H1 (cell line): ENCODE measurements at regions not wholly inside any gene's neighbourhood (a gene's known extent, or its start where the extent isn't known, plus 50 kb on each side); places are given as distances from the start of the nearest gene placed in this dataset.

Experiments
- CTCF ChIA-PET: fragments of 300-600 bp; sonication (Branson Sonifier 250); formaldehyde crosslinking; loops from one replicate; lab custom pipeline; 2021; ENCODE audit not compliant: partially characterized antibody; lab: Charles Lee
- POLR2A ChIA-PET: fragments of 300-600 bp; sonication (Branson Sonifier 250); formaldehyde crosslinking; loops from one replicate; lab custom pipeline; 2021; ENCODE audit warnings: inconsistent platforms; ENCODE audit not compliant: partially characterized antibody; lab: Charles Lee
- DNase-seq, 2 experiments: peaks; one replicate each; pipeline versions ENCODE4 v3.0.0 to v3.0.0-alpha.2; 2010 to 2022; ENCODE audit warnings: low spot score in 2 of 2, low read depth in 1 of 2, mixed read lengths in 1 of 2
- FAIRE-seq: peaks from 2 replicates; lab custom pipeline; 2011; peaks lifted over from hg19 to GRCh38; lab: Jason Lieb, UNC
- H2AFZ ChIP-seq: 2 replicates; pipeline ENCODE4 v1.8.1; 2012; ENCODE audit warnings: low read length, inconsistent platforms
- H2AK5ac ChIP-seq: 2 replicates; pipeline ENCODE4 v1.6.1; 2013; ENCODE audit warnings: low read depth, low read length
- H2BK120ac ChIP-seq: replicated peaks from 2 replicates; pipeline ENCODE3; 2013; ENCODE audit warnings: low read depth, low read length, inconsistent platforms
- H2BK12ac ChIP-seq: 2 replicates; pipeline ENCODE4 v1.6.1; 2013; ENCODE audit warnings: low read depth, low read length
- H2BK15ac ChIP-seq: 2 replicates; pipeline ENCODE4 v1.6.1; 2013; ENCODE audit warnings: low read length
- H2BK20ac ChIP-seq: 2 replicates; pipeline ENCODE4 v1.6.1; 2013; ENCODE audit warnings: low read length
- H2BK5ac ChIP-seq: 2 replicates; pipeline ENCODE4 v1.6.1; 2013; ENCODE audit warnings: low read depth, low read length
- H3K14ac ChIP-seq: 2 replicates; pipeline ENCODE4 v1.6.1; 2013; ENCODE audit warnings: inconsistent platforms; ENCODE audit not compliant: insufficient read length
- H3K18ac ChIP-seq: 2 replicates; pipeline ENCODE4 v1.6.1; 2013; ENCODE audit warnings: low read length; ENCODE audit errors: extremely low read depth
- H3K23ac ChIP-seq: 2 replicates; pipeline ENCODE4 v1.6.1; 2013; ENCODE audit warnings: inconsistent platforms; ENCODE audit not compliant: insufficient read length
- H3K23me2 ChIP-seq: 2 replicates; pipeline ENCODE4 v1.6.1; 2013; ENCODE audit warnings: low read depth, low read length
- H3K27ac ChIP-seq: 2 replicates; pipeline ENCODE4 v1.6.1; 2011; ENCODE audit warnings: low read depth, low read length, inconsistent platforms
- H3K27me3 ChIP-seq, 4 experiments: replicated peaks in 1 of 4; 1 replicate in 1 of 4; 2 replicates in 3 of 4; pipeline versions ENCODE4 v1.6.1 to v1.8.1; 2011 to 2013; ENCODE audit warnings: low read length in 3 of 4, mild to moderate bottlenecking in 3 of 4, inconsistent platforms in 2 of 4, mixed read lengths in 2 of 4, moderate library complexity in 1 of 4; ENCODE audit not compliant: control insufficient read depth in 3 of 4, insufficient read depth in 3 of 4; ENCODE audit errors: extremely low read depth in 1 of 4
- H3K36me3 ChIP-seq, 4 experiments: 2 replicates each; pipeline versions ENCODE4 v1.6.1 to v1.8.1; 2011 to 2013; ENCODE audit warnings: mild to moderate bottlenecking in 4 of 4, low read length in 3 of 4, moderate library complexity in 2 of 4, control low read depth in 1 of 4, inconsistent platforms in 1 of 4; ENCODE audit not compliant: insufficient read depth in 4 of 4, control insufficient read depth in 2 of 4
- H3K4ac ChIP-seq: replicated peaks from 2 replicates; pipeline ENCODE3; 2013; ENCODE audit warnings: low read length, low read depth, mixed read lengths, inconsistent platforms; ENCODE audit not compliant: insufficient read length
- H3K4me1 ChIP-seq, 4 experiments: replicated peaks in 1 of 4; 1 replicate in 1 of 4; 2 replicates in 3 of 4; pipeline versions ENCODE4 v1.6.1 to v1.8.1; 2011 to 2013; ENCODE audit warnings: low read length in 3 of 4, inconsistent platforms in 2 of 4, mixed read lengths in 1 of 4; ENCODE audit not compliant: insufficient read depth in 4 of 4, control insufficient read depth in 3 of 4
- H3K4me2 ChIP-seq, 2 experiments: 2 replicates each; pipeline versions ENCODE4 v1.6.1 to v1.8.1; 2011 to 2013; ENCODE audit warnings: low read depth in 2 of 2, low read length in 2 of 2, control low read depth in 1 of 2, inconsistent platforms in 1 of 2, mild to moderate bottlenecking in 1 of 2; ENCODE audit not compliant: insufficient read depth in 1 of 2
- H3K4me3 ChIP-seq, 4 experiments: fragments of 200-600, 300-600 bp in 1 of 4; sonication (generic), shearing (Covaris generic), sonication (Bioruptor Twin) in 1 of 4; 2 replicates each; pipeline versions ENCODE4 v1.5.1 to v1.8.1; 2011 to 2016; ENCODE audit warnings: low read length in 4 of 4, low read depth in 3 of 4, control low read depth in 2 of 4, inconsistent platforms in 2 of 4, mild to moderate bottlenecking in 2 of 4, mixed read lengths in 1 of 4, moderate library complexity in 1 of 4; ENCODE audit not compliant: insufficient read depth in 2 of 4; ENCODE audit errors: extremely low read depth in 1 of 4
- H3K56ac ChIP-seq: replicated peaks from 2 replicates; pipeline ENCODE3; 2013; ENCODE audit warnings: low read depth, mild to moderate bottlenecking, mixed read lengths, low read length, inconsistent platforms; ENCODE audit not compliant: insufficient read length
- H3K79me1 ChIP-seq: 2 replicates; pipeline ENCODE4 v1.6.1; 2013; ENCODE audit warnings: low read depth, low read length, control low read depth
- H3K79me2 ChIP-seq, 2 experiments: 2 replicates each; pipeline versions ENCODE4 v1.6.1 to v1.8.1; 2012 to 2013; ENCODE audit warnings: low read length in 2 of 2, mild to moderate bottlenecking in 2 of 2, inconsistent platforms in 1 of 2; ENCODE audit not compliant: insufficient read depth in 2 of 2, control insufficient read depth in 1 of 2
- H3K9ac ChIP-seq, 4 experiments: replicated peaks in 1 of 4; 1 replicate in 1 of 4; 2 replicates in 3 of 4; pipeline versions ENCODE4 v1.6.1 to v1.8.1; 2011 to 2013; ENCODE audit warnings: low read depth in 3 of 4, low read length in 3 of 4, control low read depth in 2 of 4, mild to moderate bottlenecking in 2 of 4, moderate library complexity in 2 of 4, inconsistent platforms in 1 of 4; ENCODE audit errors: extremely low read depth in 1 of 4
- H3K9me3 ChIP-seq, 2 experiments: 2 replicates each; pipeline versions ENCODE4 v1.6.1 to v1.8.1; 2012 to 2013; ENCODE audit warnings: mild to moderate bottlenecking in 2 of 2, moderate library complexity in 2 of 2, control low read depth in 1 of 2, inconsistent platforms in 1 of 2, low read depth in 1 of 2, low read length in 1 of 2, mixed read lengths in 1 of 2; ENCODE audit not compliant: insufficient read depth in 2 of 2
- H4K20me1 ChIP-seq, 2 experiments: replicated peaks in 1 of 2; 2 replicates each; pipeline versions ENCODE3 to v1.8.1; 2011 to 2013; ENCODE audit warnings: inconsistent platforms in 2 of 2, low read length in 2 of 2, mild to moderate bottlenecking in 1 of 2; ENCODE audit not compliant: insufficient read depth in 2 of 2, control insufficient read depth in 1 of 2
- H4K5ac ChIP-seq: 2 replicates; pipeline ENCODE4 v1.6.1; 2013; ENCODE audit warnings: low read length, low read depth, mixed read lengths, inconsistent platforms; ENCODE audit not compliant: insufficient read length
- H4K8ac ChIP-seq: 2 replicates; pipeline ENCODE4 v1.8.0; 2013; ENCODE audit warnings: mild to moderate bottlenecking, moderate library complexity, low read length, inconsistent platforms; ENCODE audit not compliant: insufficient read depth; ENCODE audit errors: extremely low read depth
- H4K91ac ChIP-seq: replicated peaks from 2 replicates; pipeline ENCODE3; 2013; ENCODE audit warnings: low read length, mixed read lengths, inconsistent platforms; ENCODE audit not compliant: insufficient read length
- CEBPB ChIP-seq: IDR thresholded peaks from 2 replicates; pipeline ENCODE4 v1.6.1; 2012; ENCODE audit warnings: low read depth, low read length
- CHD1 ChIP-seq: IDR thresholded peaks from 2 replicates; pipeline ENCODE4 v1.6.1; 2012; ENCODE audit warnings: low read depth, low read length, improper control_type of control experiment
- CTBP2 ChIP-seq: IDR thresholded peaks from 2 replicates; pipeline ENCODE4 v1.7.0; 2011; ENCODE audit warnings: borderline replicate concordance, mild to moderate bottlenecking, moderate library complexity, mixed read lengths, low read length; ENCODE audit not compliant: insufficient read depth, insufficient read length
- GTF2F1 ChIP-seq: IDR thresholded peaks from 2 replicates; pipeline ENCODE4 v1.6.1; 2012; ENCODE audit warnings: low read depth, low read length, improper control_type of control experiment, borderline replicate concordance
- MAX ChIP-seq: IDR thresholded peaks from 2 replicates; pipeline ENCODE4 v1.6.1; 2012; ENCODE audit warnings: inconsistent platforms
- RNF2 ChIP-seq: fragments of 200-900, 300-1000 bp; sonication (generic); IDR thresholded peaks from 2 replicates; pipeline ENCODE4 v1.7.1; 2016; ENCODE audit warnings: borderline replicate concordance, low read depth, mild to moderate bottlenecking, antibody characterized with exemption, low read length; ENCODE audit not compliant: poor library complexity, severe bottlenecking; ENCODE audit errors: missing control alignments
- TAF1 ChIP-seq: IDR thresholded peaks from 2 replicates; pipeline ENCODE4 v1.6.1; 2011; ENCODE audit warnings: mild to moderate bottlenecking, low read depth, low read length
- WGBS, 2 experiments: shearing (Covaris generic) in 1 of 2; methylation state at CpG; one replicate each; pipeline versions ENCODE4 v1.1.6 to v1.1.7; 2013 to 2015; ENCODE audit warnings: low lambda C conversion rate in 2 of 2, mixed read lengths in 2 of 2, inconsistent platforms in 1 of 2, low coverage in 1 of 2, missing lambda C conversion rate in 1 of 2; ENCODE audit not compliant: insufficient replicate concordance in 2 of 2, insufficient coverage in 1 of 2, insufficient read length in 1 of 2; ENCODE audit errors: extremely low coverage in 1 of 2, missing lambda C conversion rate in 1 of 2; 5-methylcytosine and 5-hydroxymethylcytosine counted together

- H3K79me1 ChIP-seq: no peaks in the 10 kb centered on the region
- no peak overlapping the region for H4K5ac ChIP-seq
- CTCF ChIA-PET: interaction anchor here (0.6 kb wide), 1 partner anchor 277 kb away, joined by 4 read pairs; no protein-coding TSS in a partner anchor
- no peak overlapping the region for H2BK120ac ChIP-seq
- no peaks in the 10 kb centered on the region for H3K36me3 ChIP-seq
- no peak overlapping the region for H3K4me2 ChIP-seq
- H3K4ac ChIP-seq: no peak overlapping the region
- H3K27ac ChIP-seq: no peak overlapping the region
- H3K4me1 ChIP-seq: no peaks in the 10 kb centered on the region
- FAIRE-seq: no peak
- H3K18ac ChIP-seq: no peak overlapping the region
- no peaks in the 10 kb centered on the region for H3K27me3 ChIP-seq
- POLR2A ChIA-PET: no interaction called here
- no peak overlapping the region for H2AFZ ChIP-seq
- H3K9ac ChIP-seq: no peak overlapping the region
- no peaks in the 10 kb centered on the region for H3K79me2 ChIP-seq
- H2BK12ac ChIP-seq: no peak overlapping the region
- H2BK15ac ChIP-seq: no peak overlapping the region
- WGBS, 2 experiments: 81% methylated on average over 6 of the region's 6 CpGs; no CpG with 5 or more reads in 1 of the 2 experiments
- no peak overlapping the region for H2BK20ac ChIP-seq
- no peak overlapping the region for H2AK5ac ChIP-seq
- H4K8ac ChIP-seq: no peak overlapping the region
- H3K14ac ChIP-seq: no peak overlapping the region
- H3K9me3 ChIP-seq: no peaks in the 10 kb centered on the region
- H4K20me1 ChIP-seq: no peaks in the 10 kb centered on the region
- H3K4me3 ChIP-seq: no peak overlapping the region
- H3K56ac ChIP-seq: no peak overlapping the region
- H4K91ac ChIP-seq: no peak overlapping the region
- no peaks in the 10 kb centered on the region for H3K23me2 ChIP-seq
- TF ChIP-seq MAX (no peak), CTBP2 (no peak), CHD1 (no peak), GTF2F1 (no peak), TAF1 (no peak), RNF2 (no peak), CEBPB (no peak)
- H3K23ac ChIP-seq: no peak overlapping the region
- H2BK5ac ChIP-seq: no peak overlapping the region
- DNase-seq: no peak
These were observed 171.8 kb upstream of the TUT7 start for GRCh38 chr9:86526021-86526420.
